Muscle layer of colon (tissue), 2 donors: ENCODE measurements at regions not wholly inside any gene's neighbourhood (a gene's known extent, or its start where the extent isn't known, plus 50 kb on each side); places are given as distances from the start of the nearest gene placed in this dataset.

Experiments
- H3K27ac ChIP-seq: one replicate; pipeline ENCODE4 v1.7.0; 2013; ENCODE audit warnings: low read depth, mild to moderate bottlenecking, low read length, moderate library complexity
- H3K27me3 ChIP-seq, 2 donors: one replicate each; pipeline ENCODE4 v1.7.0; 2013; ENCODE audit warnings: low read length in 2 of 2, mild to moderate bottlenecking in 2 of 2; ENCODE audit not compliant: insufficient read depth in 2 of 2, control insufficient read depth in 1 of 2
- H3K36me3 ChIP-seq: one replicate; pipeline ENCODE4 v1.7.0; 2013; ENCODE audit warnings: mild to moderate bottlenecking, low read length; ENCODE audit not compliant: insufficient read depth
- H3K4me1 ChIP-seq: one replicate; pipeline ENCODE4 v1.7.0; 2013; ENCODE audit warnings: mild to moderate bottlenecking, low read length; ENCODE audit not compliant: insufficient read depth
- H3K4me3 ChIP-seq, 2 donors: one replicate each; pipeline ENCODE4 v1.7.0; 2013; ENCODE audit warnings: low read length in 2 of 2, low read depth in 1 of 2, mild to moderate bottlenecking in 1 of 2, moderate library complexity in 1 of 2
- H3K9ac ChIP-seq: one replicate; pipeline ENCODE4 v1.7.0; 2013; ENCODE audit warnings: low read length
- H3K9me3 ChIP-seq: one replicate; pipeline ENCODE4 v1.7.0; 2013; ENCODE audit warnings: mild to moderate bottlenecking, low read length
- donor health status: abdominal sarcoma.
- donor health status: Adenocarcinoma of cecum.

GRCh38 chr10:130817674-130818073 lies 493.8 kb downstream of the TCERG1L start:
- Histone ChIP-seq H3K4me1 (no peaks in the 10 kb centered on the region), H3K4me3 (no peak overlapping the region), H3K9ac (no peak overlapping the region), H3K9me3 (no peaks in the 10 kb centered on the region), H3K27me3 (no peaks in the 10 kb centered on the region), H3K36me3 (no peaks in the 10 kb centered on the region), H3K27ac (no peak overlapping the region)

- Histone ChIP-seq H3K36me3 (no peaks in the 10 kb centered on the region), H3K4me1 (no peaks in the 10 kb centered on the region), H3K9me3 (peaks cover 6% of the 10 kb centered on the region), H3K9ac (no peak overlapping the region), H3K4me3 (no peak overlapping the region), H3K27ac (no peak overlapping the region), H3K27me3 (no peaks in the 10 kb centered on the region)
These were observed 490.5 kb downstream of the TCERG1L start for GRCh38 chr10:130820880-130821482.

- H3K9ac ChIP-seq: no peak overlapping the region
- H3K27ac ChIP-seq: no peak overlapping the region
- no peaks in the 10 kb centered on the region for H3K36me3 ChIP-seq
- H3K4me3 ChIP-seq: peak overlapping the region in 1 of 2 donors; percentile 5
- H3K27me3 ChIP-seq: no peaks in the 10 kb centered on the region
- no peaks in the 10 kb centered on the region for H3K4me1 ChIP-seq
- peaks cover 7% of the 10 kb centered on the region for H3K9me3 ChIP-seq
These were observed 487.1 kb downstream of the TCERG1L start for GRCh38 chr10:130824230-130825014.

- H3K36me3 ChIP-seq: no peaks in the 10 kb centered on the region
- H3K4me3 ChIP-seq: no peak overlapping the region
- H3K27me3 ChIP-seq: no peaks in the 10 kb centered on the region
- no peak overlapping the region for H3K9ac ChIP-seq
- no peaks in the 10 kb centered on the region for H3K9me3 ChIP-seq
- no peaks in the 10 kb centered on the region for H3K4me1 ChIP-seq
- no peak overlapping the region for H3K27ac ChIP-seq
These were observed 477.9 kb downstream of the TCERG1L start for GRCh38 chr10:130833596-130833995.

GRCh38 chr10:130834170-130834569 lies 477.4 kb downstream of the TCERG1L start:
- no peaks in the 10 kb centered on the region for H3K9me3 ChIP-seq
- no peak overlapping the region for H3K9ac ChIP-seq

GRCh38 chr10:130834573-130834972 lies 476.9 kb downstream of the TCERG1L start:
- Histone ChIP-seq H3K4me3 (no peak overlapping the region), H3K36me3 (no peaks in the 10 kb centered on the region), H3K9me3 (no peaks in the 10 kb centered on the region), H3K4me1 (no peaks in the 10 kb centered on the region), H3K27me3 (no peaks in the 10 kb centered on the region), H3K27ac (no peak overlapping the region), H3K9ac (no peak overlapping the region)

More at GRCh38 chr10:130834170-130834569, 477.4 kb downstream of the TCERG1L start:
- H3K4me1 ChIP-seq: no peaks in the 10 kb centered on the region
- no peak overlapping the region for H3K4me3 ChIP-seq
- no peaks in the 10 kb centered on the region for H3K36me3 ChIP-seq
- H3K27me3 ChIP-seq: no peaks in the 10 kb centered on the region
- no peak overlapping the region for H3K27ac ChIP-seq

- Histone ChIP-seq H3K4me3 (no peak overlapping the region), H3K9ac (no peak overlapping the region), H3K9me3 (no peaks in the 10 kb centered on the region), H3K27me3 (no peaks in the 10 kb centered on the region), H3K4me1 (no peaks in the 10 kb centered on the region), H3K27ac (no peak overlapping the region), H3K36me3 (no peaks in the 10 kb centered on the region)
These were observed 476.5 kb downstream of the TCERG1L start for GRCh38 chr10:130835068-130835467.

GRCh38 chr10:130836344-130836743 lies 475.2 kb downstream of the TCERG1L start:
- Histone ChIP-seq H3K36me3 (no peaks in the 10 kb centered on the region), H3K4me3 (no peak overlapping the region), H3K27ac (no peak overlapping the region), H3K9ac (no peak overlapping the region), H3K9me3 (no peaks in the 10 kb centered on the region), H3K4me1 (no peaks in the 10 kb centered on the region), H3K27me3 (no peaks in the 10 kb centered on the region)

GRCh38 chr10:130843051-130843653 lies 468.4 kb downstream of the TCERG1L start:
- no peaks in the 10 kb centered on the region for H3K4me1 ChIP-seq
- H3K27ac ChIP-seq: no peak overlapping the region
- H3K9ac ChIP-seq: no peak overlapping the region
- peaks cover 0 to 4% of the 10 kb centered on the region in 2 donors for H3K27me3 ChIP-seq
- no peaks in the 10 kb centered on the region for H3K9me3 ChIP-seq
- H3K4me3 ChIP-seq: no peak overlapping the region
- H3K36me3 ChIP-seq: no peaks in the 10 kb centered on the region

GRCh38 chr10:130844310-130844709 lies 467.2 kb downstream of the TCERG1L start:
- Histone ChIP-seq H3K9ac (no peak overlapping the region), H3K4me1 (no peaks in the 10 kb centered on the region), H3K4me3 (no peak overlapping the region), H3K27me3 (peaks cover 0 to 4% of the 10 kb centered on the region in 2 donors), H3K9me3 (no peaks in the 10 kb centered on the region), H3K36me3 (no peaks in the 10 kb centered on the region), H3K27ac (no peak overlapping the region)

- no peaks in the 10 kb centered on the region for H3K36me3 ChIP-seq
- H3K27ac ChIP-seq: no peak overlapping the region
- no peaks in the 10 kb centered on the region for H3K9me3 ChIP-seq
- H3K27me3 ChIP-seq: peaks cover 0 to 4% of the 10 kb centered on the region in 2 donors
- no peak overlapping the region for H3K9ac ChIP-seq
- H3K4me1 ChIP-seq: no peaks in the 10 kb centered on the region
- no peak overlapping the region for H3K4me3 ChIP-seq
These were observed 464.4 kb downstream of the TCERG1L start for GRCh38 chr10:130847170-130847569.
